Uterus (tissue), 3 donors: ENCODE measurements at regions not wholly inside any gene's neighbourhood (a gene's known extent, or its start where the extent isn't known, plus 50 kb on each side); places are given as distances from the start of the nearest gene placed in this dataset.
"Not testable (repeated sequence)": the region's sequence is repeated elsewhere in the genome, so short reads cannot be mapped to it uniquely, and the experiment has no call there.

Source experiments
- DNase-seq, 2 donors: peaks; one replicate each; pipeline ENCODE4 v3.0.0-alpha.2; 2019 to 2020
- H3K27ac ChIP-seq, 2 donors: fragments of 200-600 bp; sonication (generic); 1 replicate in 1 of 2; 2 replicates in 1 of 2; pipeline ENCODE4 v1.5.1; 2016 to 2018
- H3K27me3 ChIP-seq, 2 donors: fragments of 200-600 bp; sonication (generic); one replicate each; pipeline ENCODE4 v1.5.1; 2018 to 2019; ENCODE audit warnings: control low read depth in 1 of 2
- H3K36me3 ChIP-seq, 2 donors: fragments of 200-600 bp; sonication (generic); one replicate each; pipeline ENCODE4 v1.5.1; 2019; ENCODE audit warnings: control low read depth in 1 of 2
- H3K4me1 ChIP-seq, 2 donors: fragments of 200-600 bp; sonication (generic); one replicate each; pipeline ENCODE4 v1.5.1; 2018 to 2019; ENCODE audit warnings: control low read depth in 1 of 2
- H3K4me3 ChIP-seq, 2 donors: fragments of 200-600 bp; sonication (generic); 1 replicate in 1 of 2; 2 replicates in 1 of 2; pipeline ENCODE4 v1.5.1; 2018 to 2019; ENCODE audit warnings: mild to moderate bottlenecking in 1 of 2
- H3K9me3 ChIP-seq, 2 donors: fragments of 200-600 bp; sonication (generic); one replicate each; pipeline ENCODE4 v1.5.1; 2019; ENCODE audit warnings: control low read depth in 1 of 2
- POLR2A ChIP-seq, 2 donors: fragments of 450-650 bp; IDR thresholded peaks; one replicate each; pipeline ENCODE4 v1.6.1; 2016; ENCODE audit warnings: antibody characterized with exemption in 2 of 2, mild to moderate bottlenecking in 1 of 2, moderate library complexity in 1 of 2
- intact Hi-C: fragments of 100-400 bp; cut with DNase I; formaldehyde crosslinking; loops from one replicate; pipeline ENCODE4 v1.15.1; 2023; ENCODE audit warnings: low total_unique reads
- TF ChIP-seq, protein P1 (sequence below), 4 experiments: fragments of 200-600 bp in 2 of 4; fragments of 450-650 bp in 2 of 4; sonication (generic) in 2 of 4; IDR thresholded peaks; one replicate each; pipeline ENCODE4 v1.5.1; 2016 to 2019; ENCODE audit warnings: antibody characterized with exemption in 4 of 4, mild to moderate bottlenecking in 2 of 4, moderate library complexity in 1 of 4
- donor health status: DM: yes; HTN: yes; CAD: no.

DNA sequence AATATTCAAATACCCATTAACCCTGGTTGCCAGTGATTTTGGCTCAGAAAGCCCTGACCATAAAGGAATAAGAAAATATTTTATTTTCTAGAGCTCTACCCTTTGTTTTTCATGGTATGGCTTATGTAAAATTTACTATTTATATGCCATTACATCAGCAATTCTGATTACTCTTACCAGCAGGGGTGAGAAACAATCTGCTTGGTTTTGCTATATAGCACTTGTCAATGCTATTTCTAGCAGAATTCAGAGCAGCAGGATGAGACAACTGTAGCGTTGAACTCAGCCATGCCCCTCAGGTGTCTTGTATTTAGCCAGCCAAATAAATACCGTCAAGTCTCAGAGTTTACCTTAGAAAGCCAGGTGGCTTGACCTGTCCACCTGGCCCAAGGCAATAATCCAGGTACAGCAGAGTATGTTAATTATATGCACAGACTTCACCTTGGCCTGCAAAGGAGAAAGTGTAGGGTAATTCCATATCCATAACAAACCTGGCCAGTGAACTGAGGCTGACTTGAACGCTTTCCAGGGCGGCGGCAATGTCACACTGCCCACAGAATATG is 1303.5 kb downstream of the RAPGEF2 start:
- H3K27ac ChIP-seq = no peak overlapping the region
- H3K9me3 ChIP-seq = no peaks in the 10 kb centered on the region
- intact Hi-C loops = no loop called here
- no peaks in the 10 kb centered on the region for H3K36me3 ChIP-seq
- no peaks in the 10 kb centered on the region for H3K4me1 ChIP-seq
- TF ChIP-seq, protein P1, sequence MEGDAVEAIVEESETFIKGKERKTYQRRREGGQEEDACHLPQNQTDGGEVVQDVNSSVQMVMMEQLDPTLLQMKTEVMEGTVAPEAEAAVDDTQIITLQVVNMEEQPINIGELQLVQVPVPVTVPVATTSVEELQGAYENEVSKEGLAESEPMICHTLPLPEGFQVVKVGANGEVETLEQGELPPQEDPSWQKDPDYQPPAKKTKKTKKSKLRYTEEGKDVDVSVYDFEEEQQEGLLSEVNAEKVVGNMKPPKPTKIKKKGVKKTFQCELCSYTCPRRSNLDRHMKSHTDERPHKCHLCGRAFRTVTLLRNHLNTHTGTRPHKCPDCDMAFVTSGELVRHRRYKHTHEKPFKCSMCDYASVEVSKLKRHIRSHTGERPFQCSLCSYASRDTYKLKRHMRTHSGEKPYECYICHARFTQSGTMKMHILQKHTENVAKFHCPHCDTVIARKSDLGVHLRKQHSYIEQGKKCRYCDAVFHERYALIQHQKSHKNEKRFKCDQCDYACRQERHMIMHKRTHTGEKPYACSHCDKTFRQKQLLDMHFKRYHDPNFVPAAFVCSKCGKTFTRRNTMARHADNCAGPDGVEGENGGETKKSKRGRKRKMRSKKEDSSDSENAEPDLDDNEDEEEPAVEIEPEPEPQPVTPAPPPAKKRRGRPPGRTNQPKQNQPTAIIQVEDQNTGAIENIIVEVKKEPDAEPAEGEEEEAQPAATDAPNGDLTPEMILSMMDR (IDR thresholded peaks at IDR 0.05) = no peak
- no peak for TF ChIP-seq POLR2A (IDR thresholded peaks at IDR 0.05)
- DNase-seq = no peak
- no peaks in the 10 kb centered on the region for H3K27me3 ChIP-seq
- no peak overlapping the region for H3K4me3 ChIP-seq

GRCh38 chr4:160414496-160414895 is 1311.6 kb downstream of the RAPGEF2 start:
- H3K4me1 ChIP-seq = no peaks in the 10 kb centered on the region
- H3K27me3 ChIP-seq = no peaks in the 10 kb centered on the region
- H3K36me3 ChIP-seq = no peaks in the 10 kb centered on the region
- H3K27ac ChIP-seq = no peak overlapping the region
- no peak for TF ChIP-seq POLR2A (IDR thresholded peaks at IDR 0.05)
- TF ChIP-seq, protein P1 (IDR thresholded peaks at IDR 0.05) = no peak
- H3K4me3 ChIP-seq = no peak overlapping the region
- intact Hi-C loops = no loop called here
- DNase-seq = no peak
- H3K9me3 ChIP-seq = no peaks in the 10 kb centered on the region

DNA sequence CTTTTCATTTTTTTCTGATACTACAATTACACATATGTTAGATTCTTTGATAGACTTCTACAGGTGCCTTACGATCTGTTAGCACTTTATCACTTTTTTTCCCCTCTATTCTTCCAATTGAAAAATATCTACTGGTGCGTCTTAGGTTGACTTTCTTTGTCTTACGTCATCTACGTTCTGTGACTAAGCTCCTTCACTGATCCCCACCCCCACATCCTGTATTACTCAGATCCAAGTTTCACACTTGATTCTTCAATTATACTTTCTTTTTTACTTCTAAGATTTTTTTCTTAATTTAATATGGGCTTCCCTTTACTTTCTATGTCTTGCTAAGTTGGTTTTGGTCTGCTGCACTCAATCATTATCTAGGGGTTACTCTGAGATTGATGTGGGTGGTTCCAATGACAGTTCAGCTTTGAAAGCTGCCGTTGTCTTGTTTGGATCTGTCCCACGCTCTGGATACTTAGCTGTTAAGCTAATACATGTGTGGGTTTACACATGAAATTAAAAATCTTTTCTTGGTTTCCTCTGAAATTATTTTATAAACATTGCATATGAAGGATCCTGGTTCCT is 1321.1 kb downstream of the RAPGEF2 start:
- Histone ChIP-seq H3K4me1 (no peaks in the 10 kb centered on the region), H3K27ac (no peak overlapping the region), H3K36me3 (no peaks in the 10 kb centered on the region), H3K4me3 (no peak overlapping the region), H3K9me3 (no peaks in the 10 kb centered on the region), H3K27me3 (no peaks in the 10 kb centered on the region)
- intact Hi-C loops = no loop called here
- no peak for DNase-seq
- TF ChIP-seq, protein P1 (IDR thresholded peaks at IDR 0.05) = no peak
- no peak for TF ChIP-seq POLR2A (IDR thresholded peaks at IDR 0.05)

GRCh38 chr4:160426233-160426632 is 1323.4 kb downstream of the RAPGEF2 start:
- intact Hi-C loops = no loop called here
- TF ChIP-seq, protein P1 (IDR thresholded peaks at IDR 0.05) = no peak
- no peak for TF ChIP-seq POLR2A (IDR thresholded peaks at IDR 0.05)
- H3K4me3 ChIP-seq = no peak overlapping the region
- H3K9me3 ChIP-seq = no peaks in the 10 kb centered on the region
- no peak for DNase-seq
- H3K27me3 ChIP-seq = no peaks in the 10 kb centered on the region
- H3K4me1 ChIP-seq = no peaks in the 10 kb centered on the region
- H3K27ac ChIP-seq = no peak overlapping the region
- no peaks in the 10 kb centered on the region for H3K36me3 ChIP-seq

DNA sequence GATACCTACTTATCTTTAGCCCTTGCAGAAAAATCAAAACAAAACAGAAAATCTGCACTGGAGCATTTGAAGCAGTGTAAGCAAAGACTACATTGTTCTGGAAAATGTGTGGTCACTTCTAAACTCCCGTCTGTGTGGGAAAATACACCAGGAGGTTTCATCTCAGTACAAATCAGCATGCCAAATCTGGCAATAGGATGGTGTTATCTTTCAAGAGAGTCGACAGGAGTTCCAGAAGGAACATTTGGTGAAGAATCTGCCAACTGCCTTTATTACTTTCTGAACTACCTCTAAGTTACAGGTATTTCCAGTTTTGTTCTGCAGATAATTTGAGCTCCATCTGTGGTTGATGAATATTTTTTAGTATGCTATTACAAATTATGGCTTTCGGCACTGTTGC is 1348.0 kb downstream of the RAPGEF2 start:
- H3K4me3 ChIP-seq = no peak overlapping the region
- DNase-seq = no peak
- intact Hi-C loops = no loop called here
- no peaks in the 10 kb centered on the region for H3K36me3 ChIP-seq
- H3K27ac ChIP-seq = no peak overlapping the region
- H3K4me1 ChIP-seq = no peaks in the 10 kb centered on the region
- TF ChIP-seq, protein P1 (IDR thresholded peaks at IDR 0.05) = no peak
- TF ChIP-seq POLR2A (IDR thresholded peaks at IDR 0.05) = no peak
- no peaks in the 10 kb centered on the region for H3K9me3 ChIP-seq
- H3K27me3 ChIP-seq = no peaks in the 10 kb centered on the region

GRCh38 chr4:160481696-160482690 is 1379.1 kb downstream of the RAPGEF2 start:
- H3K4me3 ChIP-seq, H3K4me1 ChIP-seq, H3K36me3 ChIP-seq, H3K27me3 ChIP-seq, intact Hi-C loops, H3K9me3 ChIP-seq, DNase-seq, H3K27ac ChIP-seq: not testable (repeated sequence)
